IMR-90 (cell line): ENCODE measurements at regions not wholly inside any gene's neighbourhood (a gene's known extent, or its start where the extent isn't known, plus 50 kb on each side); places are given as distances from the start of the nearest gene placed in this dataset.

Experiments
- ATAC-seq: fragments of 200-7000 bp; cut with Tn5 transposase; 2 replicates; pipeline ENCODE4 v1.9.1; 2020; ENCODE audit warnings: low read depth, mild to moderate bottlenecking, moderate library complexity
- BruUV-seq: library from RNA; stranded (reverse); fragments of 400-500 nt; replicated peaks from 2 replicates; lab custom pipeline; 2021; lab: Mats Ljungman, UMichigan
- CTCF ChIA-PET: fragments of 300-600 bp; formaldehyde crosslinking; extraction: SDS; loops from one replicate; lab custom pipeline; 2021; ENCODE audit warnings: antibody characterized with exemption; lab: Yijun Ruan, JAX
- POLR2A ChIA-PET: fragments of 300-600 bp; sonication (Branson Sonifier 250); formaldehyde crosslinking; loops from one replicate; lab custom pipeline; 2022; ENCODE audit warnings: antibody characterized with exemption; ENCODE audit not compliant: unreplicated experiment; lab: Charles Lee
- DNase-seq: peaks from one replicate; pipeline ENCODE4 v3.0.0; 2013
- H2AFZ ChIP-seq: replicated peaks from 2 replicates; pipeline ENCODE3; 2013; ENCODE audit warnings: low read length, mild to moderate bottlenecking; ENCODE audit not compliant: poor library complexity
- H2AK5ac ChIP-seq: 2 replicates; pipeline ENCODE4 v1.6.1; 2013; ENCODE audit warnings: low read depth, low read length, inconsistent platforms
- H2AK9ac ChIP-seq: replicated peaks from 2 replicates; pipeline ENCODE3; 2013; ENCODE audit warnings: mild to moderate bottlenecking, low read depth, low read length, moderate library complexity; ENCODE audit not compliant: poor library complexity
- H2BK120ac ChIP-seq: 2 replicates; pipeline ENCODE4 v1.6.1; 2013; ENCODE audit warnings: low read depth, low read length, inconsistent platforms
- H2BK15ac ChIP-seq: 3 replicates; pipeline ENCODE4 v1.6.1; 2013; ENCODE audit warnings: low read depth, low read length, inconsistent platforms
- H2BK20ac ChIP-seq: 2 replicates; pipeline ENCODE4 v1.6.1; 2013; ENCODE audit warnings: low read depth, mild to moderate bottlenecking, inconsistent platforms, low read length, moderate library complexity
- H2BK5ac ChIP-seq: 2 replicates; pipeline ENCODE4 v1.6.1; 2013; ENCODE audit warnings: mild to moderate bottlenecking, low read depth, low read length, inconsistent platforms; ENCODE audit not compliant: poor library complexity, severe bottlenecking
- H3K14ac ChIP-seq: replicated peaks from 2 replicates; pipeline ENCODE4 v1.6.1; 2013; ENCODE audit warnings: low read depth, low read length, inconsistent platforms
- H3K18ac ChIP-seq: 2 replicates; pipeline ENCODE4 v1.6.1; 2013; ENCODE audit warnings: low read depth, low read length, control low read depth
- H3K23ac ChIP-seq: 2 replicates; pipeline ENCODE4 v1.6.1; 2013; ENCODE audit warnings: low read depth, low read length, inconsistent platforms
- H3K27ac ChIP-seq: 2 replicates; pipeline ENCODE4 v1.5.1; 2013; ENCODE audit warnings: mild to moderate bottlenecking, control low read depth, low read length; ENCODE audit not compliant: insufficient read depth
- H3K27me3 ChIP-seq: 2 replicates; pipeline ENCODE4 v1.6.1; 2013; ENCODE audit warnings: low read length; ENCODE audit not compliant: control insufficient read depth, insufficient read depth
- H3K36me3 ChIP-seq: 2 replicates; pipeline ENCODE4 v1.6.1; 2013; ENCODE audit warnings: low read length, mixed read lengths; ENCODE audit not compliant: control insufficient read depth, insufficient read depth
- H3K4ac ChIP-seq: 2 replicates; pipeline ENCODE4 v1.6.1; 2013; ENCODE audit warnings: low read depth, low read length, inconsistent platforms
- H3K4me1 ChIP-seq: 2 replicates; pipeline ENCODE4 v1.6.1; 2013; ENCODE audit warnings: low read length, mixed read lengths; ENCODE audit not compliant: control insufficient read depth, insufficient read depth
- H3K4me2 ChIP-seq: 2 replicates; pipeline ENCODE4 v1.6.1; 2013; ENCODE audit warnings: low read depth, mild to moderate bottlenecking, control low read depth, low read length, moderate library complexity
- H3K4me3 ChIP-seq: 2 replicates; pipeline ENCODE4 v1.5.1; 2013; ENCODE audit warnings: low read depth, mild to moderate bottlenecking, control low read depth, low read length, moderate library complexity; ENCODE audit not compliant: insufficient read depth
- H3K56ac ChIP-seq: 2 replicates; pipeline ENCODE4 v1.6.1; 2013; ENCODE audit warnings: low read length, inconsistent platforms; ENCODE audit not compliant: insufficient read depth; ENCODE audit errors: extremely low read depth
- H3K79me1 ChIP-seq, 2 experiments: 2 replicates each; pipeline ENCODE4 v1.6.1; 2013; ENCODE audit warnings: low read length in 2 of 2, inconsistent platforms in 1 of 2, low read depth in 1 of 2
- H3K9ac ChIP-seq: 2 replicates; pipeline ENCODE4 v1.6.1; 2013; ENCODE audit warnings: low read depth, low read length, control low read depth
- H3K9me1 ChIP-seq: 2 replicates; pipeline ENCODE4 v1.6.1; 2013; ENCODE audit warnings: low read length, inconsistent platforms; ENCODE audit not compliant: insufficient read depth
- H3K9me3 ChIP-seq: 2 replicates; pipeline ENCODE4 v1.6.1; 2013; ENCODE audit warnings: low read length; ENCODE audit not compliant: control insufficient read depth, insufficient read depth
- H4K20me1 ChIP-seq: 2 replicates; pipeline ENCODE4 v1.6.1; 2013; ENCODE audit warnings: low read length, inconsistent platforms; ENCODE audit not compliant: insufficient read depth
- H4K5ac ChIP-seq: 2 replicates; pipeline ENCODE4 v1.6.1; 2013; ENCODE audit warnings: mild to moderate bottlenecking, low read depth, low read length, control low read depth
- H4K8ac ChIP-seq, 2 experiments: 2 replicates each; pipeline ENCODE4 v1.6.1; 2013; ENCODE audit warnings: low read depth in 2 of 2, low read length in 2 of 2, control low read depth in 1 of 2, inconsistent platforms in 1 of 2
- H4K91ac ChIP-seq: 2 replicates; pipeline ENCODE4 v1.6.1; 2013; ENCODE audit warnings: low read depth, low read length, inconsistent platforms; ENCODE audit not compliant: insufficient read depth
- BHLHE40 ChIP-seq: fragments of 150-350 bp; IDR thresholded peaks from 2 replicates; pipeline ENCODE4 v1.6.1; 2016; ENCODE audit warnings: mild to moderate bottlenecking, low read depth, low read length
- CEBPB ChIP-seq: IDR thresholded peaks from 2 replicates; pipeline ENCODE4 v1.6.1; 2012; ENCODE audit warnings: low read depth, low read length, improper control_type of control experiment
- NFE2L2 ChIP-seq: fragments of 150-350 bp; IDR thresholded peaks from 2 replicates; pipeline ENCODE4 v1.6.1; 2016; ENCODE audit warnings: low read depth, mild to moderate bottlenecking, low read length
- RAD21 ChIP-seq: IDR thresholded peaks from 2 replicates; pipeline ENCODE4 v1.6.1; 2012; ENCODE audit warnings: low read length, improper control_type of control experiment
- RCOR1 ChIP-seq: IDR thresholded peaks from 2 replicates; pipeline ENCODE4 v1.6.1; 2012; ENCODE audit warnings: mild to moderate bottlenecking, low read length, improper control_type of control experiment; ENCODE audit not compliant: insufficient replicate concordance
- RFX5 ChIP-seq: IDR thresholded peaks from 2 replicates; pipeline ENCODE4 v1.8.0; 2012; ENCODE audit warnings: low read depth, mild to moderate bottlenecking, low read length, moderate library complexity
- WGBS, 2 experiments: methylation state at CpG; one replicate each; pipeline versions ENCODE4 v1.1.5 to v1.1.7; 2013; ENCODE audit warnings: missing lambda C conversion rate in 2 of 2; ENCODE audit not compliant: insufficient read length in 1 of 2; ENCODE audit errors: extremely low coverage in 2 of 2; 5-methylcytosine and 5-hydroxymethylcytosine counted together
- dilution Hi-C: fragments of 300-500 bp; cut with HindIII; formaldehyde crosslinking; loops from one replicate; pipeline ENCODE4 v1.14.3; 2018; ENCODE audit warnings: low sequenced_read_pairs; ENCODE audit not compliant: unreplicated experiment
- in situ Hi-C: fragments of 300-500 bp; cut with MboI; formaldehyde crosslinking; loops from 3 replicates; pipeline ENCODE4 v1.14.3; 2019; ENCODE audit warnings: low sequenced_read_pairs, inconsistent platforms, mixed read lengths
- intact Hi-C: fragments of 100-400 bp; cut with micrococcal nuclease; formaldehyde crosslinking; loops from 2 replicates; pipeline ENCODE4 v1.10.0; 2022
- TF ChIP-seq, protein P1 (sequence below): conservative IDR thresholded peaks from 2 replicates; pipeline ENCODE4 v1.5.1; 2012; ENCODE audit warnings: mild to moderate bottlenecking, low read depth, low read length, improper control_type of control experiment

DNA sequence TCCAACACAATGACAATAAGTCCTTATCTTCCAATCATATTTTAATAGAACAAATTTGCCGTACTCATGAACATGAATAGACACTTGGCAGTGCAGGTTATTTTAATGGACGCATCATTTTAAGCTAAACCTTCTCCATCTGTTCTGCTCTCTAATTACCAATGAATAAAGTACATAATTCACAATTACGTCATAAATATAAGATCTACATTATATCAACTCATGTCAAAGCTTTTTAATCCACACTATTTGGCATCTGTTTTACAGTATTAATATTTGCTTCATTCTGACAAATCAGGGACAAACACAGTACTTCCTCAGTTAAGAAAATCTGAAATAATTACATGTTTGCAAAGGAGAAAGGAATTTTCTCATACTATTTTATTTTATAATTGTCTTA, 344.1 kb upstream of the DMAC1 start:
- H4K20me1 ChIP-seq = no peaks in the 10 kb centered on the region
- H3K4me3 ChIP-seq = no peak overlapping the region

More for the DNA sequence above, 344.1 kb upstream of the DMAC1 start:
- ChIA-PET POLR2A (no interaction called here), CTCF (no interaction called here)
- H3K27me3 ChIP-seq = no peaks in the 10 kb centered on the region
- H3K14ac ChIP-seq = no peak overlapping the region
- DNase-seq (no peak), ATAC-seq (no peak)
- H3K79me1 ChIP-seq = no peaks in the 10 kb centered on the region
- H2AK5ac ChIP-seq = no peak overlapping the region
- peaks cover 6% of the 10 kb centered on the region for H3K9me3 ChIP-seq
- TF ChIP-seq RAD21 (no peak), RFX5 (no peak), BHLHE40 (no peak), RCOR1 (no peak), CEBPB (no peak), NFE2L2 (no peak)
- TF ChIP-seq, protein P1, sequence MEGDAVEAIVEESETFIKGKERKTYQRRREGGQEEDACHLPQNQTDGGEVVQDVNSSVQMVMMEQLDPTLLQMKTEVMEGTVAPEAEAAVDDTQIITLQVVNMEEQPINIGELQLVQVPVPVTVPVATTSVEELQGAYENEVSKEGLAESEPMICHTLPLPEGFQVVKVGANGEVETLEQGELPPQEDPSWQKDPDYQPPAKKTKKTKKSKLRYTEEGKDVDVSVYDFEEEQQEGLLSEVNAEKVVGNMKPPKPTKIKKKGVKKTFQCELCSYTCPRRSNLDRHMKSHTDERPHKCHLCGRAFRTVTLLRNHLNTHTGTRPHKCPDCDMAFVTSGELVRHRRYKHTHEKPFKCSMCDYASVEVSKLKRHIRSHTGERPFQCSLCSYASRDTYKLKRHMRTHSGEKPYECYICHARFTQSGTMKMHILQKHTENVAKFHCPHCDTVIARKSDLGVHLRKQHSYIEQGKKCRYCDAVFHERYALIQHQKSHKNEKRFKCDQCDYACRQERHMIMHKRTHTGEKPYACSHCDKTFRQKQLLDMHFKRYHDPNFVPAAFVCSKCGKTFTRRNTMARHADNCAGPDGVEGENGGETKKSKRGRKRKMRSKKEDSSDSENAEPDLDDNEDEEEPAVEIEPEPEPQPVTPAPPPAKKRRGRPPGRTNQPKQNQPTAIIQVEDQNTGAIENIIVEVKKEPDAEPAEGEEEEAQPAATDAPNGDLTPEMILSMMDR = no peak
- BruUV-seq = no TSS peak
- WGBS, 2 experiments = no CpG with 5 or more reads among the region's 3 CpGs
- H3K56ac ChIP-seq = no peak overlapping the region
- no peak overlapping the region for H3K4me2 ChIP-seq
- H3K23ac ChIP-seq = no peak overlapping the region
- H2BK20ac ChIP-seq = no peak overlapping the region
- in situ Hi-C loops = no loop called here
- no peak overlapping the region for H2BK5ac ChIP-seq
- H3K18ac ChIP-seq = no peak overlapping the region
- H3K9ac ChIP-seq = no peak overlapping the region
- H4K8ac ChIP-seq = no peak overlapping the region
- no peak overlapping the region for H2AFZ ChIP-seq
- H3K9me1 ChIP-seq = no peaks in the 10 kb centered on the region
- no peak overlapping the region for H2BK15ac ChIP-seq
- H4K91ac ChIP-seq = no peak overlapping the region
- H2BK120ac ChIP-seq = no peak overlapping the region
- H3K4ac ChIP-seq = no peak overlapping the region
- dilution Hi-C loops = no loop called here
- H4K5ac ChIP-seq = no peak overlapping the region
- intact Hi-C loops = no loop called here
- no peak overlapping the region for H2AK9ac ChIP-seq
- no peaks in the 10 kb centered on the region for H3K36me3 ChIP-seq
- H3K4me1 ChIP-seq = no peaks in the 10 kb centered on the region
- no peak overlapping the region for H3K27ac ChIP-seq
